ENCODE measurements at regions not wholly inside any gene's neighbourhood (a gene's known extent, or its start where the extent isn't known, plus 50 kb on each side); places are given as distances from the start of the nearest gene placed in this dataset.

DNA sequence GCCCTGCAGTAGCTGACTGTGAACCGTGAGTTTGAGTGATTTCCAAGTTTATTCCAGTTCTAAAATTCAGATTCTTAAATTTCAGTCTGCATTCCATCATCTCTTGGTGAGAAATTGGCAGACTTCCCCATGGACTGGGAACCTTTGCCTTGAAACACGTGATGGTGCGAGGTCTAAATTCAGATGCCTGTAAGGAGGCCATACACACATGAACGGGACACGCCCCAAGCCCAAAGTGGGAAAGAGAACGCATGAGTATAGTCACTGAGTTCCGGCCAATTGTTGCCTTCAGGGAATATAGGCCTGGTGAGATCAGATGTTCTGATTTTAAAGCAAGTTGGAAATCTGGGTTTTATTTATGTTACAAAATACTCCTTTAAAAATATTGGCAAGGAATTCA lies 1084.4 kb upstream of the WWC1 start:
- TF ChIP-seq POLR2A (IDR thresholded peaks at IDR 0.05), result no peak
- TF ChIP-seq, protein P1, sequence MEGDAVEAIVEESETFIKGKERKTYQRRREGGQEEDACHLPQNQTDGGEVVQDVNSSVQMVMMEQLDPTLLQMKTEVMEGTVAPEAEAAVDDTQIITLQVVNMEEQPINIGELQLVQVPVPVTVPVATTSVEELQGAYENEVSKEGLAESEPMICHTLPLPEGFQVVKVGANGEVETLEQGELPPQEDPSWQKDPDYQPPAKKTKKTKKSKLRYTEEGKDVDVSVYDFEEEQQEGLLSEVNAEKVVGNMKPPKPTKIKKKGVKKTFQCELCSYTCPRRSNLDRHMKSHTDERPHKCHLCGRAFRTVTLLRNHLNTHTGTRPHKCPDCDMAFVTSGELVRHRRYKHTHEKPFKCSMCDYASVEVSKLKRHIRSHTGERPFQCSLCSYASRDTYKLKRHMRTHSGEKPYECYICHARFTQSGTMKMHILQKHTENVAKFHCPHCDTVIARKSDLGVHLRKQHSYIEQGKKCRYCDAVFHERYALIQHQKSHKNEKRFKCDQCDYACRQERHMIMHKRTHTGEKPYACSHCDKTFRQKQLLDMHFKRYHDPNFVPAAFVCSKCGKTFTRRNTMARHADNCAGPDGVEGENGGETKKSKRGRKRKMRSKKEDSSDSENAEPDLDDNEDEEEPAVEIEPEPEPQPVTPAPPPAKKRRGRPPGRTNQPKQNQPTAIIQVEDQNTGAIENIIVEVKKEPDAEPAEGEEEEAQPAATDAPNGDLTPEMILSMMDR (IDR thresholded peaks at IDR 0.05), result no peak

Measured in thyroid gland (tissue), 4 donors.